K562 (cell line): ENCODE measurements at regions not wholly inside any gene's neighbourhood (a gene's known extent, or its start where the extent isn't known, plus 50 kb on each side); places are given as distances from the start of the nearest gene placed in this dataset.

Source experiments
- ATAC-seq: fragments of 200-7000 bp; cut with Tn5 transposase; 3 replicates; pipeline ENCODE4 v1.9.1; 2020; ENCODE audit warnings: moderate library complexity
- BruUV-seq: library from RNA; stranded (reverse); fragments of 400-500 nt; replicated peaks from 2 replicates; lab custom pipeline; 2021; lab: Mats Ljungman, UMichigan
- CTCF ChIA-PET: fragments of 300-600 bp; formaldehyde crosslinking; extraction: SDS; loops from one replicate; lab custom pipeline; 2021; ENCODE audit warnings: low intra/inter-chr PET ratio; lab: Yijun Ruan, JAX
- POLR2A ChIA-PET: fragments of 300-600, 350-650 bp; sonication (Branson Sonifier 250); formaldehyde crosslinking; extraction: SDS; loops from one replicate; lab custom pipeline; 2021; ENCODE audit warnings: antibody characterized with exemption, inconsistent platforms; lab: Yijun Ruan, JAX
- DNase-seq, 4 experiments: peaks; one replicate each; pipeline versions ENCODE4 v3.0.0 to v3.0.0-alpha.2; 2011 to 2018; ENCODE audit warnings: low spot score in 3 of 4, mixed read lengths in 3 of 4; ENCODE audit errors: extremely low read depth in 1 of 4
- FAIRE-seq: peaks from 2 replicates; lab custom pipeline; 2011; peaks lifted over from hg19 to GRCh38; lab: Jason Lieb, UNC
- H2AFZ ChIP-seq: 2 replicates; pipeline ENCODE4 v1.6.0; 2011; ENCODE audit warnings: low read depth, low read length, control low read depth, inconsistent platforms
- H3K27ac ChIP-seq: fragments of 200-600 bp; 3 replicates; pipeline ENCODE4 v1.8.0; 2011; ENCODE audit warnings: low read depth, mild to moderate bottlenecking, control low read depth, inconsistent platforms, low read length, moderate library complexity, mixed read lengths; ENCODE audit errors: extremely low read depth
- H3K27me3 ChIP-seq, 2 experiments: fragments of 300-600 bp in 1 of 2; 2 replicates in 1 of 2; 3 replicates in 1 of 2; pipeline versions ENCODE4 v1.6.0 to v1.8.0; 2011; ENCODE audit warnings: inconsistent platforms in 2 of 2, low read length in 2 of 2, mild to moderate bottlenecking in 1 of 2, mixed read lengths in 1 of 2, moderate library complexity in 1 of 2; ENCODE audit not compliant: control insufficient read depth in 2 of 2, insufficient read depth in 2 of 2
- H3K36me3 ChIP-seq: fragments of 300-600 bp; 3 replicates; pipeline ENCODE4 v1.8.0; 2011; ENCODE audit warnings: mild to moderate bottlenecking, low read length, inconsistent platforms; ENCODE audit not compliant: control insufficient read depth, insufficient read depth
- H3K4me1 ChIP-seq, 2 experiments: fragments of 200-600 bp in 1 of 2; replicated peaks in 1 of 2; 2 replicates in 1 of 2; 3 replicates in 1 of 2; pipeline versions ENCODE4 v1.5.1 to v1.8.0; 2011; ENCODE audit warnings: inconsistent platforms in 2 of 2, low read length in 2 of 2, mild to moderate bottlenecking in 1 of 2, mixed read lengths in 1 of 2, moderate library complexity in 1 of 2; ENCODE audit not compliant: control insufficient read depth in 2 of 2, insufficient read depth in 2 of 2
- H3K4me2 ChIP-seq: 2 replicates; pipeline ENCODE4 v1.6.1; 2011; ENCODE audit warnings: low read length, control low read depth, inconsistent platforms, mixed read lengths; ENCODE audit not compliant: insufficient read depth
- H3K4me3 ChIP-seq: fragments of 200-600 bp; sonication (generic), shearing (Covaris generic); 2 replicates; pipeline ENCODE4 v1.5.1; 2016; ENCODE audit warnings: control low read depth, inconsistent platforms
- H3K79me2 ChIP-seq: fragments of 200-600 bp; 3 replicates; pipeline ENCODE4 v1.8.0; 2011; ENCODE audit warnings: low read length, inconsistent platforms; ENCODE audit not compliant: control insufficient read depth, insufficient read depth
- H3K9ac ChIP-seq, 2 experiments: 2 replicates each; pipeline versions ENCODE4 v1.6.0 to v1.6.1; 2011; ENCODE audit warnings: low read depth in 2 of 2, low read length in 2 of 2, control low read depth in 1 of 2, inconsistent platforms in 1 of 2, mild to moderate bottlenecking in 1 of 2, mixed read lengths in 1 of 2; ENCODE audit not compliant: insufficient read depth in 1 of 2
- H3K9me1 ChIP-seq: one replicate; pipeline ENCODE4 v1.6.0; 2011; ENCODE audit warnings: inconsistent platforms, mild to moderate bottlenecking, low read length, moderate library complexity; ENCODE audit not compliant: control insufficient read depth, insufficient read depth
- H3K9me3 ChIP-seq: replicated peaks from 2 replicates; pipeline ENCODE4 v1.5.1; 2011; ENCODE audit warnings: low read depth, low read length, inconsistent platforms; ENCODE audit not compliant: control insufficient read depth, insufficient read depth
- H4K20me1 ChIP-seq: replicated peaks from 2 replicates; pipeline ENCODE4 v1.6.1; 2011; ENCODE audit warnings: low read length, inconsistent platforms, mixed read lengths; ENCODE audit not compliant: control insufficient read depth, insufficient read depth
- ATF6 ChIP-seq: sonication (generic); formaldehyde crosslinking; IDR thresholded peaks from 2 replicates; pipeline ENCODE4 v1.4.0; 2020; ENCODE audit warnings: mild to moderate bottlenecking, missing genetic modification reagents
- C11orf30 ChIP-seq: fragments of 450-650 bp; IDR thresholded peaks from 2 replicates; pipeline ENCODE4 v1.6.1; 2016; ENCODE audit warnings: low read depth, mild to moderate bottlenecking
- E2F5 ChIP-seq: sonication (generic); formaldehyde crosslinking; IDR thresholded peaks from 2 replicates; pipeline ENCODE4 v1.8.0; 2022; ENCODE audit warnings: mild to moderate bottlenecking, missing genetic modification reagents
- MAFF ChIP-seq: IDR thresholded peaks from 2 replicates; pipeline ENCODE4 v1.6.1; 2012; ENCODE audit warnings: low read length, improper control_type of control experiment
- MAFG ChIP-seq: fragments of 450-650 bp; conservative IDR thresholded peaks from 2 replicates; pipeline ENCODE4 v1.6.1; 2016; ENCODE audit warnings: missing genetic modification characterization, missing compliant biosample characterization
- MAFK ChIP-seq: IDR thresholded peaks from 2 replicates; pipeline ENCODE4 v1.6.1; 2011; ENCODE audit warnings: low read length, improper control_type of control experiment
- SP2 ChIP-seq: IDR thresholded peaks from 2 replicates; pipeline ENCODE4 v1.6.1; 2011; ENCODE audit warnings: mild to moderate bottlenecking, low read depth, low read length, moderate library complexity; ENCODE audit not compliant: poor library complexity, severe bottlenecking; ENCODE audit errors: extremely low read depth
- ZNF316 ChIP-seq: fragments of 450-650 bp; IDR thresholded peaks from 2 replicates; pipeline ENCODE4 v1.6.1; 2016
- WGBS: fragments of 100-300 bp; shearing (Covaris generic); methylation state at CpG from one replicate; pipeline ENCODE4 v1.1.6; 2016; ENCODE audit warnings: low coverage, mixed read lengths; ENCODE audit not compliant: insufficient coverage; ENCODE audit errors: missing lambda C conversion rate; 5-methylcytosine and 5-hydroxymethylcytosine counted together
- in situ Hi-C: fragments of 300-500 bp; cut with MboI; formaldehyde crosslinking; loops from 4 replicates; pipeline ENCODE4 v1.15.0; 2018; ENCODE audit warnings: inconsistent platforms, mixed read lengths
- intact Hi-C: fragments of 100-400 bp; cut with micrococcal nuclease; formaldehyde crosslinking; loops from 2 replicates; pipeline ENCODE4 v1.14.2; 2022
- TF ChIP-seq, protein P1 (sequence below): fragments of 250-450 bp; sonication (Bioruptor Pico); IDR thresholded peaks from 2 replicates; pipeline ENCODE4 v1.5.0; 2022; ENCODE audit warnings: mild to moderate bottlenecking
- TF ChIP-seq, protein P2 (sequence below), 2 experiments: IDR thresholded peaks; 2 replicates each; pipeline ENCODE4 v1.6.1; 2012; ENCODE audit warnings: improper control_type of control experiment in 2 of 2, low read depth in 2 of 2, low read length in 2 of 2, borderline replicate concordance in 1 of 2

GRCh38 chr6:20006037-20006436 is 168.9 kb downstream of the ID4 start:
- in situ Hi-C loops: no loop called here
- Histone ChIP-seq H3K4me1 (peaks cover 0 to 3% of the 10 kb centered on the region in 2 experiments; a peak in 2 of 5 replicates), H3K4me2 (no peak overlapping the region), H3K79me2 (no peaks in the 10 kb centered on the region), H3K27ac (no peak overlapping the region), H3K9ac (no peak overlapping the region), H3K36me3 (no peaks in the 10 kb centered on the region), H4K20me1 (no peaks in the 10 kb centered on the region), H3K4me3 (no peak overlapping the region), H3K27me3 (peaks cover 0 to 8% of the 10 kb centered on the region in 2 experiments; a peak in 1 of 5 replicates), H3K9me3 (no peaks in the 10 kb centered on the region), H3K9me1 (no peaks in the 10 kb centered on the region), H2AFZ (no peak overlapping the region)
- ChIA-PET POLR2A (no interaction called here), CTCF (no interaction called here)
- intact Hi-C loops: no loop called here
- no TSS peak for BruUV-seq
- TF ChIP-seq MAFF: peak; percentile 97
- TF ChIP-seq, protein P1, sequence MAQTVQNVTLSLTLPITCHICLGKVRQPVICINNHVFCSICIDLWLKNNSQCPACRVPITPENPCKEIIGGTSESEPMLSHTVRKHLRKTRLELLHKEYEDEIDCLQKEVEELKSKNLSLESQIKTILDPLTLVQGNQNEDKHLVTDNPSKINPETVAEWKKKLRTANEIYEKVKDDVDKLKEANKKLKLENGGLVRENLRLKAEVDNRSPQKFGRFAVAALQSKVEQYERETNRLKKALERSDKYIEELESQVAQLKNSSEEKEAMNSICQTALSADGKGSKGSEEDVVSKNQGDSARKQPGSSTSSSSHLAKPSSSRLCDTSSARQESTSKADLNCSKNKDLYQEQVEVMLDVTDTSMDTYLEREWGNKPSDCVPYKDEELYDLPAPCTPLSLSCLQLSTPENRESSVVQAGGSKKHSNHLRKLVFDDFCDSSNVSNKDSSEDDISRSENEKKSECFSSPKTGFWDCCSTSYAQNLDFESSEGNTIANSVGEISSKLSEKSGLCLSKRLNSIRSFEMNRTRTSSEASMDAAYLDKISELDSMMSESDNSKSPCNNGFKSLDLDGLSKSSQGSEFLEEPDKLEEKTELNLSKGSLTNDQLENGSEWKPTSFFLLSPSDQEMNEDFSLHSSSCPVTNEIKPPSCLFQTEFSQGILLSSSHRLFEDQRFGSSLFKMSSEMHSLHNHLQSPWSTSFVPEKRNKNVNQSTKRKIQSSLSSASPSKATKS: no peak
- no peak for TF ChIP-seq E2F5 (CRISPR knock-in tag)
- TF ChIP-seq ATF6 (CRISPR knock-in tag): no peak
- TF ChIP-seq, protein P2, sequence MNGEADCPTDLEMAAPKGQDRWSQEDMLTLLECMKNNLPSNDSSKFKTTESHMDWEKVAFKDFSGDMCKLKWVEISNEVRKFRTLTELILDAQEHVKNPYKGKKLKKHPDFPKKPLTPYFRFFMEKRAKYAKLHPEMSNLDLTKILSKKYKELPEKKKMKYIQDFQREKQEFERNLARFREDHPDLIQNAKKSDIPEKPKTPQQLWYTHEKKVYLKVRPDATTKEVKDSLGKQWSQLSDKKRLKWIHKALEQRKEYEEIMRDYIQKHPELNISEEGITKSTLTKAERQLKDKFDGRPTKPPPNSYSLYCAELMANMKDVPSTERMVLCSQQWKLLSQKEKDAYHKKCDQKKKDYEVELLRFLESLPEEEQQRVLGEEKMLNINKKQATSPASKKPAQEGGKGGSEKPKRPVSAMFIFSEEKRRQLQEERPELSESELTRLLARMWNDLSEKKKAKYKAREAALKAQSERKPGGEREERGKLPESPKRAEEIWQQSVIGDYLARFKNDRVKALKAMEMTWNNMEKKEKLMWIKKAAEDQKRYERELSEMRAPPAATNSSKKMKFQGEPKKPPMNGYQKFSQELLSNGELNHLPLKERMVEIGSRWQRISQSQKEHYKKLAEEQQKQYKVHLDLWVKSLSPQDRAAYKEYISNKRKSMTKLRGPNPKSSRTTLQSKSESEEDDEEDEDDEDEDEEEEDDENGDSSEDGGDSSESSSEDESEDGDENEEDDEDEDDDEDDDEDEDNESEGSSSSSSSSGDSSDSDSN (IDR thresholded peaks at IDR 0.05; ENCODE audit: borderline replicate concordance in 1 of 2, low read depth in 2 of 2, low read length in 2 of 2): no peak
- TF ChIP-seq ZNF316: peak; percentile 95
- TF ChIP-seq SP2: no peak
- peak; percentile 96 for TF ChIP-seq MAFK
- TF ChIP-seq MAFG (tag): peak; percentile 83
- peak; percentile 89 for TF ChIP-seq C11orf30
- DNase-seq (no peak), ATAC-seq (no peak), FAIRE-seq (peak; percentile 46)
- WGBS: 13% methylated on average over 2 of the region's 2 CpGs
